Skeletal muscle cell (primary cell): ENCODE measurements at regions not wholly inside any gene's neighbourhood (a gene's known extent, or its start where the extent isn't known, plus 50 kb on each side); places are given as distances from the start of the nearest gene placed in this dataset.
"Not testable (repeated sequence)": the region's sequence is repeated elsewhere in the genome, so short reads cannot be mapped to it uniquely, and the experiment has no call there.

Source experiments
- DNase-seq: peaks from one replicate; pipeline ENCODE4 v3.0.0-alpha.2; 2010; ENCODE audit warnings: low read depth
- H3K4me3 ChIP-seq: 2 replicates; pipeline ENCODE4 v1.5.1; 2011; ENCODE audit warnings: low read depth, mild to moderate bottlenecking, control low read depth, low read length, moderate library complexity

DNA sequence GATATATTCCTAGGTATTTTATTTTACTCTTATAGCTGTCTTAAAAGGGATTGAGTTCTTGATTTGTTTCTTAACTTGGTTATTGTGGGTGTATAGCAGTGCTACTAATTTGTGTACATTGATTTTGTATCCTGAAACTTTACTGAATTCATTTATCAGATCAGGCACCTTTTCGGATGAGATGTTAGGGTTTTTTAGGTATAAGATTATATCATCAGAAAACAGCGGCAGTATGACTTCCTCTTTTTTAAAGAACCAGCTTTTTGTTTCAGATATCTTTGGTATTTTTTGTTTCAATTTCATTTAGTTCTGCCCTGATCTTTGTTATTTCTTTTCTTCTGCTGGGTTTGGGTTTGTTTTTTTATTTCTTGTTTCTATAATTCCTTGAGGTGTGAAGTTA lies 382.4 kb upstream of the ADGRB3 start:
- DNase-seq, result no peak
- no peak overlapping the region for H3K4me3 ChIP-seq

DNA sequence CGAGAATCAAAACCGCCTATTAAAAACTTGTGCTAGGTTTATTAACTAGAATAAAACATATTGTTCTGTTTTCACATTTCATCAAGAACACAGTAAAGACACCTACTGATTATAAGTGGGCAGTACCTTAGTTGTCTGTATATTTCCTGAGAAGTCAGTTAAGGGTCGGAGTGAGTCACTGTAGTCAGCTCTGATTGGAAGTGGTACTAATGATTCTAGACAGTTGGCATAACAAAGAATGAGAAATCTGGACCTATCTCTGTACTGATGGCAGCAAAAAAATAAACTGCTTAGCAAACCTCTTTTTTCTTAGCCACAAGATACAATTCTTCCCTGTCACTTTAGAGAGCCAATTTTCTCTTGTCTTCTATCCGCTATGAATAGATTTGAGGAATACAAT lies 387.3 kb upstream of the ADGRB3 start:
- no peak overlapping the region for H3K4me3 ChIP-seq
- DNase-seq, result no peak

DNA sequence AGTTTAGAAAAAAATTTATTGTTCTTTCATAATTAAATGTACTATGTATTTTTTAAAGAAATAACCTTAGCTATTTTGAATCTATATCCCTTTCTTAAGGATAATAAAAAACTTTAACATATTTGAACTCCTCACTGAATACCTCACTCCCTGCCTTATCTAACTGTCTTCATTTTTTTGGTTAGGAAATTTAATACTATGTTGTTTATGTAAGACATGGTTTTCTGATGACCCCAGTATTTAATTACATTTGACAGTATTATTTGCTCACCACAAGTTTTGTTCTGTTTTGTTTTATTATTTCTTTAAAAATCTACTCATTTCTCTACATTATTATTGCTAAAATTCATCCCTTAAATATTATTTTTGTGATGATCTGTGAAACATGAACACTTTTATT lies 394.4 kb upstream of the ADGRB3 start:
- DNase-seq, result no peak
- H3K4me3 ChIP-seq, result no peak overlapping the region

DNA sequence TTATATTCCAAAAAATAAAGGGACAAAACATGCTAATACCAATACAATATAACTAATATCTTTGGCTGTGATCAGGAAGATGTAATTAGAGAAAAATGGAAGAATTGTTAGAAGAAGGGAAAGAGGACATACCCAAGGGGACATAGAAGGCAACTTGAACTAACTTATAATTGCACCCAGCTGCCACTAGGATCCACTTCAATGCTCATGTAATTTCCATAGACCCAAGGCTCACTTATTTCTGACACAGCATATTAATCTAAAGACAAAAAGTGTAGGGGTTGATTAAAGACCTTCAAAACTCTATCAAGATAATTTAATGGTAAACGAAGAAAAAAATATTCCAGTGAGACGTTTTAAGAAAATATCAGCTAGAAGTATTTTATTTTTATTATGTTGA lies 396.0 kb upstream of the ADGRB3 start:
- no peak overlapping the region for H3K4me3 ChIP-seq
- DNase-seq, result no peak

DNA sequence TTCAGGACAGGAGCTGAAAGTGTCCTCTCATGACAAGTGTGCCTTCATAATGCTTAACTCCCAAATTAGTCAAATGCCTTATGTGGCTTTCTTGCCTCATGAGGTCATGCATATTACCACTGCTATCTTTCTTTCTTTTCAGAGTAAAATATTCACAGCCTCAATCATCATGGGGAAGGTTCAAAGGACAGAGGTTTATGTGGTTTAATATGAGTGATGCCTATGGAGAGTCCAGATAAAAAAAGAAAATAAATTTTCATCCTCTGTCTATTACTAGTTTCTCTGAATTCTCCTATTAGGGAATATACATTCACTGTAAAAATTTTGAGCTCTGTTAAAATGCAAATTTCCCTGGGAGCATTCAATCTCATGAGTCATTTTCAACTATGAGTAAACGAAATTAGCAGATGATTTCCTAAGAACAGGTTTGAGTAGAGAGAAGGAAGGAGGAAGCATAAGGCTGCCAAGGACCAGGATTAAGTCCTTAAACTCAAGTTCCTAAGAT lies 396.9 kb upstream of the ADGRB3 start:
- DNase-seq, result no peak

DNA sequence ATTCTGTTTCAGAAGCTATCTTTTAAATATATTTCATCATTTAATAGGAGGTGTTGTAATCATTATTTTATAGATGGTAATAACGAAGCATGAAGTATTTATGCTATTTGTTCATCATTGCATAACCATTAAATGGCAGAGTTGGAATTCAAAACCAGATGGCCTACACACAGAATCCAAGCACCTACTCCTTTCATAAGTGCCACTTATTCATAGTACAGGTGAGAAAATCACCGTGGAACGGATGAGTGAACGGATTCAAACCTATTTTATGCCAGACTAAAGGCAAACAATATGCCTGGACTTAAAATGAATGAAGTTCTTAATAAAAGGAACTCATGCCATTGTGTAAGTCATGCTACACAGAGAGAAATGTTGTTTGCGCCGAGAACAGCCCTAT lies 397.9 kb upstream of the ADGRB3 start:
- H3K4me3 ChIP-seq, result no peak overlapping the region
- no peak for DNase-seq

More for the DNA sequence above, 396.9 kb upstream of the ADGRB3 start:
- H3K4me3 ChIP-seq, result no peak overlapping the region

DNA sequence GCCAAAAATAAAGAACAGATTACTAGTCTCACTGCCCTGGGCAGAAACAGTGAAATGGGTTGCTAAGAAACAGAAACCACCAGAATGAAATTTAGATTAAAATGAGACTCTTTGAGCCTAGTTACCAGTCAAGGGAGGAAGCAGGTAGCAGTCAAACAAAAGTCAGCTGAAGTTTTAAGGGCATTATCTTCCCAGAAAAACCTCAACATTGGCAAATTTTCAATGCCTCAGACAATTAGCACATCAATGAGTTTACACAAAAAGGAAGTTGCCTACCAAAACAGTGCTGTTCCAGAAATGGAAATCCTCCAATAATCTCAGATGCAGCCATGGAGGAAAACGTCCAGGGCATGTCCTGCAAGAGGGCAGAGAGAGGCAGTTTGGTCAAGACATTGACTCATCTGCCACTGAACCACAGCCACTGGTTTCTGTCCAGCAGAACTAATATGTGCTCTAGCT lies 399.7 kb upstream of the ADGRB3 start:
- H3K4me3 ChIP-seq, result no peak overlapping the region

DNA sequence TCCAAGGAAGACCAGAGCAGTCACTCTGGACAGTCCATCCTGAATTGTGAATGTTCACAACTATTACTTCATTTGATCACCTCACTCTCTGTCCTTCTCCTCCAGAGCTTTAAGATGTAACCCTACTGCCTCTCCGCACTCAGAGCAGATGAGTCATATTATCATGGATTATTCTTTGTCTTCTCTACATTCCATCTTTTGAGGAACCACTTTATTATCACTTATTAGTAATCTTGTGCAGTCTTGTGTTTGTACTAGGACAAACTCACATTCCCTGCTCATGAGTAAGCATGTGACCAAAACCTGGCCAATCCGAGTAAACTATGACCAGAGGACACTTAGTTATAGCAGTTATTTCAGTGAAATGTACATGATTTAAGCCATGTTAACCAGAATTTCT lies 401.5 kb upstream of the ADGRB3 start:
- no peak for DNase-seq
- H3K4me3 ChIP-seq, result no peak overlapping the region

More for the DNA sequence above, 399.7 kb upstream of the ADGRB3 start:
- no peak for DNase-seq

DNA sequence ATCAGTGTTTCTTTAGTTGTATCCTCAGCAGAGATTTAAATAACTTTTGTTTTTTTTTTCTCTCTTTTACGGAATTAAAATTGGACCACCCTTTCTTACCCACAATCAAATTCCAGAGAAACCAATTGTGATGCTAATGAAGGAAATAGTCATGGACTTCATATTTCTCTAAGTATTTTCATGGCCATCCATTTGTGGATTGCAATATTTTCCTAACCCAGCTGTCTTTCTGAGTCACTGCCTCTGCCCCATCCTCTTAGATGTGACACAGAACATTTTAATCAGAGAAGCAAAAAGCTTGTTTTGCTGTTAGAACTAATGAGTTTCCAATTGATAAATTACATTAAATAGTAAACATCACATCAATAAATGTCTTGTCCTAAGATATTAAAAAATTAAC lies 405.5 kb upstream of the ADGRB3 start:
- DNase-seq, result no peak
- no peak overlapping the region for H3K4me3 ChIP-seq

DNA sequence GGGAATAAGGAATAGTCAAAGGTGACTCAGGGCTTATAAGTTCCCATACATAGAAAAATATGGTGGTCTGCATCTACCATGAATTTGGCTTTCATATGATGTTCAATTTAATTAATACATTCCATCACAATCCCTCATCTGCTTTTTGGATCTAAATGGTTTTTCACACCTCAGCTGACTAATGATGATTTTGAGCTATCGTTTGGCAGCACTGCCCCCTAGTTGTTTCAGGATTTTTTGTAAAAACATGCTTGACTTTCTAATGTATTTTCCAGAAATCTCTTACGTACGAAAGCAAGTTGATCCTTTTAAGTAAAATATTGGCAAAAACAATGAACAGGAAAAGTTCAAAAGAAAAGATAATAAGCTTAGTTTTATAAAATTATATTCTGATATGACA lies 408.6 kb upstream of the ADGRB3 start:
- H3K4me3 ChIP-seq, result no peak overlapping the region
- DNase-seq, result no peak

DNA sequence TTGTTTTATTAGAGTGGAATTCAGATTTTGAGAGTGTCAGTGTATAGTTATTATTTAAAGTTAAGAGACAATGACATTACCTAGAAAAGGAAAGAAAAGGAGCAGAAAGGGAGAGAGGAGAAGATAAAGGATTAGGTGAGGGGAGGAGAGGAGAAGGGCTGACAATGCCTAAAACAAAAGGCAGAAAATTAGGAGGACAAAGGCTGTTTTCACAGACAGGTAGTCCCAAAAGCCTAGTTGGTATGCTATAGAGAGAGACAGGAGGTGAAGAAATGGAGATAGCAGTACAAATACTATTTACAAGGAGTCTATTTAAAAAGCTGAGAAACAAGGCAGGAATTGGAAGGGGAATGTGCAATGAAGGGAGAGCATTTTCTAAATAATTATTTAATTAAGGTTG lies 409.4 kb upstream of the ADGRB3 start:
- DNase-seq, result no peak
- no peak overlapping the region for H3K4me3 ChIP-seq

DNA sequence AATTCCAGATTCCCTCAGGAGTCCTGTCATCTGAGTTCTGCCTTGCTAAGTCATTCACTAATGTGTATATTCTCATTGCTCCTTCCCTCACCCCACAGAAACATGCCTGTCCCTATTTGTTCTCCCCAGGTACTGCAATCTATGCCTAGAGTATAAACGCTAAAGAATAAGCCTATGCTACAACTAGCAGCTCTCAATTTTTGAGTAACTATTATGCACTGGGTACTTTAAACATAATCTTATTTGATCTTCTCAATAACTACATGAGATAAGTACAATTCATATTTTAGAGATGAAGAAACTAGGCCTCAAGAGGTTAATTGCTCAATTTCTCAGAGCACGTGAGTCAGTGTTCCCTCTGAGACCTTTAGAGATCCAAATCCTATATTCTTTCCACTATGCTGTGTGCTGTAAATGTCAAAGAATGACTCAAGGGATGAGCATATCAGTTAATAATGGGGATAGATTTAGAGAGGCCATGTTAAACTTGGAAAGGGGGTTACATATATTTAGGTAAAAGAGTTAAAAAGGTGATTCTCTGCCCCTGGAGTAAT lies 423.8 kb upstream of the ADGRB3 start:
- DNase-seq, result peak; percentile 27
- H3K4me3 ChIP-seq, result no peak overlapping the region

DNA sequence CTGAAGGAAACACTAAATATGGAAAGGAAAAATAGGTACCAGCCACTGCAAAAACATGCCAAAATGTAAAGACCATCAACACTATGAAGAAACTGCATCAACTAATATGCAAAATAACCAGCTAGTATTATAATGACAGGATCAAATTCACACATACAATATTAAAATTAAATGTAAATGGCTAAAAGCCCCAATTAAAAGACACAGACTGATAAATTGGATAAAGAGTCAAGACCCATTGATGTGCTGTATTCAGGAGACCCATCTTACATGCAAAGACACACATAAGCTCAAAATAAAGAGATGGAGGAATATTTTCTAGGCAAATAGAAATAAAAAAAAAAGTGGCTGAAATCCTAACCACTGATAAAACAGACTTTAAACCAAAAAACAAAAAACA lies 427.5 kb upstream of the ADGRB3 start:
- H3K4me3 ChIP-seq, DNase-seq: not testable (repeated sequence)

DNA sequence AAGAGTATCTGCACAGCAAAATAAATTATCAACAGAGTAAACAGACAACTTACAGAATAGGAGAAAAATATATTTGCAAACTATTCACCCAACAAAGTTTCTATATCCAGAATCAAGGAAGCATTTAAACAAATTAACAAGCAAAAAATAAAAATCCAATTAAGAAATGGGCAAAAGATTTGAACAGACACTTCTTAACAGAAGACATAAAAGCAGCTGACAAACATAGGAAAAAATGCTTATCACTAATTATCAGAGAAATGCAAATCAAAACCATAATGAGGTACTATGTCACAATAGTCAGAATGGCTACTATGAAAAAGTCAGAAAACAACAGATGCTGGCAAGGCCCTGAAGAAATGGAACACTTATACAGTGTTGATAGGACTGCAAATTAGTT lies 434.2 kb upstream of the ADGRB3 start:
- H3K4me3 ChIP-seq, result no peak overlapping the region
- no peak for DNase-seq

DNA sequence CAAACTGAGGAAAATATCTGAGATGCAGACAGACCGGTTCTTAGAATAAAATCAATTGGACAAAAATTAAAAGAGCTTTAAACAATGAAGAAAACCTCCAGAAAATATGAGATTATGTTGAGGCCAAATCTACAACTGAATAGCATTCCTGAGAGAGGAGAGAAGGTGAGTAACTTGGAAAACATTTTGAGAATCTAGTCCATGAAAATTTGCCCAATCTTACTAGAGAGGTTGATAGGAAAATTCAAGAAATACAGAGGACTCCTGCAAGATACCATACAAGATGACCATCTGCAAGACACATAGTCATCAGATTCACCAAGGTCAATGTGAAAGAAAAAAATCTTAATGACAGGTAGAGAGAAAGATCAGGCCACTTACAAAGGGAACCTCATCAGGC lies 437.7 kb upstream of the ADGRB3 start:
- H3K4me3 ChIP-seq, result no peak overlapping the region
- no peak for DNase-seq

DNA sequence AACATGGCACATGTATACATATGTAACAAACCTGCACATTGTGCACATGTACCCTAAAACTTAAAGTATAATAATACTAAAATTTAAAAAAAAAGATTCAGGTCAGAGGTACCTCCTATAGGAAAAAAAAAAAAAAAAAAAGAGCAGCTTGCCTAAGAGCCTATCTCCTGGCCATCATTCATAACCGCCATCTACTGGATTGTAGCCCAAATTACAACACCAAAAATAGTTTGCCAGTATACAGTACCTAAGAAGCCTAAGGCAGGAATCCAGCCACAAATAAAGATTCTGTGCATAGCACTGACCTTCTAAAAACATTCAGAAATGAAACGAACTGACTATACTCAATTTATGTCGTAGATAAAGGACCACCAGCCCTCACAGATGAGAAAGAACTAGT lies 438.4 kb upstream of the ADGRB3 start:
- DNase-seq, result peak; percentile 6
- H3K4me3 ChIP-seq, result no peak overlapping the region

DNA sequence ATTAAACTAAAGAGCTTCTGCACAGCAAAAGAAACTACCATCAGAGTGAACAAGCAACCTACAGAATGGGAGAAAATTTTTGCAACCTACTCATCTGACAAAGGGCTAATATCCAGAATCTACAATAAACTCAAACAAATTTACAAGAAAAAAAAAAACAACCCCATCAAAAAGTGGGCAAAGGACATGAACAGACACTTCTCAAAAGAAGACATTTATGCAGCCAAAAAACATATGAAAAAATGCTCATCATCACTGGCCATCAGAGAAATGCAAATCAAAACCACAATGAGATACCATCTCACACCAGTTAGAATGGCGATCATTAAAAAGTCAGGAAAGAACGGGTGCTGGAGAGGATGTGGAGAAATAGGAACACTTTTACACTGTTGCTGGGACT lies 439.3 kb upstream of the ADGRB3 start:
- DNase-seq, H3K4me3 ChIP-seq: not testable (repeated sequence)

DNA sequence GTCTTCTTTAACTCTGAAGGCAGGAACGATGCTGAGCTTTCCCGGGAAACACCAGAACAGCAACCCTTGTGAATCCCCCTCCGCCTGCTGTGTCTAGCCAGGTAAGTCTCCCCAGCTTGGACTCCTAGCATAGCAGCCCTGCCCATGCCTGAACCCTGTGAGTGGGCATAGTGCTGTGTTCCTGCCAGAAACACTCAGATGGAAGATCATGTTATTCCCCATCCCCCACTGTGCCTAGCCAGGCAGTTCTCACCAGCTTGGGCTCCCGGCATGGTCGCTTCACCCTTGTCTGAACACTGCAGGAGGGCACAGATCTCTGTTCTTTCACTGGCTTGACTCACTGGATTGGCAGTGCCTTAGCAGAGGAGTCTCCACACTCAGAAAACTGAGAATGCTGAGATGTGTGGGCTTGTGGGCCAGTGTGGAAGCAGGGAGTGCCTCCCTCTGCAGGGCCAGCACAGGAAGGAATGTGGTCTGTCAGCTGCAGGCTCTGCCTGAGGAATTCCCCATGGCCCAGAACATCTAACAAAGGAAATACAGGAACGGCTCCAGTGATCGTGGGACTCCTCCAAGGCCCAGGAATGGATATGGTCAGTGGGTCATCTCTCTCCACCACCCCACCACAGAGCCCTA lies 440.1 kb upstream of the ADGRB3 start:
- no peak for DNase-seq
- no peak overlapping the region for H3K4me3 ChIP-seq

DNA sequence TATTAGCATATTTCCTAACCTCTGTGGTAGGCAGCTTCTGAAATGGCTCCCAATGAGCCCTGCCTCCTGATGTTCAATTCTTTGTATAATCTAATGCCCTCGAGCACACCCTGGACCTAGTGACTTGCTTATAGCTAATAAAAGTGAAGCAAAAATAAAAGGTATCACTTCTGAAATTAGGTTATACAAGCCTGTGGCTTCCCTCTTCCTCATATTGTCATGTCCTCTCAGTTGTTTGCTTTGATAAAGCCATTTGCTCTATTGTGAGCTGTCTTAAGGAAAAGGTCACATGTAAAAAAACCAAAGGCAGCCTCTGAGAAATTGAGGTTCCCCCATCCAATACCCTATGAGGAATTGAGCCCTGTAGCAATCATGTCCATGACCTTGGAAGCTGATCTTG lies 442.1 kb upstream of the ADGRB3 start:
- H3K4me3 ChIP-seq, result no peak overlapping the region
- no peak for DNase-seq

DNA sequence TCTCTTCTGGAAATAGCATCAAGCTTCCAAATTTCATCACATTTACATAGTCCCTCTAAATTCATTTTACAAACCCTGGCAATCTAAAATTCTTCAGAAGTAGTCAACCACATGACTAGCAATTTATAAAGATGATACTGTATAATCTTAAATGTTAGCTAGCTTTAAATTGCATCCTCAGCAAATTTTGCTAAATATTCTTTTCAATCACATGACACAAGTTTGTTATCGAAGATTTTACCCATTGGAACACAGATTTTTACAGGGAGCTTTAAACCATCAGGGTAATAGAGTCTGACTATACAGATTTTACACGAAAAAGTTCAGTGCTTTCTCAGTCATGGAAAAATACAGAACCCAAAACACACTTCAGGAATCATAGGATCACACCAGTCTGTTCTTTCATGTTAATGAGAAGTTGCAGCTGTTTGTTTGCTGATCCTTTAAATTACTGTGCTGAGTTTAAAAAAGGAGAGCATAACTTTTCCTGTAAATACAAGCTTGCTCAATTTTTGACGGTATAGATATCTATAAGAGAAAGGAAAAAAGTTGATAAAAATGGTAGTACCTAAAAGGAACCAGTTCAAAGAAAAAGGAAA lies 445.8 kb upstream of the ADGRB3 start:
- DNase-seq, result no peak
- H3K4me3 ChIP-seq, result no peak overlapping the region

DNA sequence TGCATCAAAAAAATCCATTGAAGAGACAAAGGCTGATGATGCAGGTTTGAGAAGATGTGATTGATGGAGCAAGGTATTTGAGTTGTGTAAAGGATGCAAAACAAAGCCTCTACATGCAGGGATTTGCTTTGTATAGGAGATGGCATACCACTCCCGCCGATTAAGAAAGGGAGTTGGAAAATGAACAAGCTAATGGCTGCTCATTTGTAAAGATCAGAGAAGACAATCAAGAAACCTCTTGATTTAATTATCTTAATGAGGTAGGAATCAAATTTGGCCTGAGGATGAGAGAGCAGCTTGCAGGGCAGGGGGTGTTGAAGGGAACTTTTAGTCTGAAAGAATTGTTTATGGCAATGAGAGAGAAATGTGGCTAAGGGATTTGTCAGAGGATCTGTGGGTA lies 448.2 kb upstream of the ADGRB3 start:
- H3K4me3 ChIP-seq, result no peak overlapping the region
- no peak for DNase-seq
